ENCODE measurements at regions not wholly inside any gene's neighbourhood (a gene's known extent, or its start where the extent isn't known, plus 50 kb on each side); places are given as distances from the start of the nearest gene placed in this dataset.

- Mint-ChIP-seq H3K27ac (no peak overlapping the region), H3K36me3 (ENCODE audit: insufficient read depth) (no peaks in the 10 kb centered on the region), H3K27me3 (peaks cover 36 to 61% of the 10 kb centered on the region in 2 donors), H3K4me1 (ENCODE audit: low read depth in 2 of 2) (no peaks in the 10 kb centered on the region), H3K4me3 (no peak overlapping the region), H3K9me3 (no peaks in the 10 kb centered on the region)
- no peak for DNase-seq
- no peak for ATAC-seq (replicated peaks)
Measured at GRCh38 chr13:30039511-30039911, 189.1 kb upstream of the UBL3 start.

DNA sequence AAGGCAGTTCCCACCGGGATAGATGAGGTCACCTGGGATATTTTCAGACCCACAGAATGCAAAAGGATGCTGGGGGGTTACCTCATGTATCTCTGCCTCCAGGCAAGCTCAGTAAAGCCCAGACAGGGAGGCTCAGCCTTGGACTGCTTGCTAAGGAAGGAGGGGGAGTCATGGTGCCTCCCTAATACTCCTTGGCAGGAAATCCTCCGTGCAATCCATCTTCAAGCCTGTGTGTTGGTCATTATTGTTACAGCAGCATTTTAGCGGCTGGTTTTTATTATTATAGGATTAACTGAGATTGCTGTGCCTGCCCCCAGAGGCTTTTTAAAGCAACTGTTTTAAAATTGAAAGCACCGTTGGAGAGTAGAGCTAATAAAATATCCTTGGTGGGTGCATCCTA is 188.5 kb upstream of the UBL3 start:
- ATAC-seq (replicated peaks), result no peak
- peaks cover 0 to 1% of the 10 kb centered on the region in 2 donors for H3K4me1 Mint-ChIP-seq (ENCODE audit: low read depth in 2 of 2)
- H3K4me3 Mint-ChIP-seq, result no peak overlapping the region
- no peaks in the 10 kb centered on the region for H3K36me3 Mint-ChIP-seq (ENCODE audit: insufficient read depth)
- H3K27ac Mint-ChIP-seq, result no peak overlapping the region
- H3K27me3 Mint-ChIP-seq, result peaks cover 36 to 64% of the 10 kb centered on the region in 2 donors
- H3K9me3 Mint-ChIP-seq, result no peaks in the 10 kb centered on the region
- no peak for DNase-seq

- ATAC-seq (replicated peaks) (no peak), DNase-seq (no peak)
- H3K4me3 Mint-ChIP-seq, result no peak overlapping the region
- H3K27me3 Mint-ChIP-seq, result peaks cover 36 to 75% of the 10 kb centered on the region in 2 donors
- no peaks in the 10 kb centered on the region for H3K9me3 Mint-ChIP-seq
- H3K4me1 Mint-ChIP-seq (ENCODE audit: low read depth in 2 of 2), result peaks cover 0 to 4% of the 10 kb centered on the region in 2 donors
- H3K27ac Mint-ChIP-seq, result no peak overlapping the region
- no peaks in the 10 kb centered on the region for H3K36me3 Mint-ChIP-seq (ENCODE audit: insufficient read depth)
Measured at GRCh38 chr13:30037766-30038165, 187.3 kb upstream of the UBL3 start.

GRCh38 chr13:30037306-30037705 is 186.9 kb upstream of the UBL3 start:
- Mint-ChIP-seq H3K36me3 (ENCODE audit: insufficient read depth) (no peaks in the 10 kb centered on the region), H3K4me3 (no peak overlapping the region), H3K9me3 (no peaks in the 10 kb centered on the region), H3K27ac (no peak overlapping the region), H3K27me3 (peaks cover 36 to 80% of the 10 kb centered on the region in 2 donors), H3K4me1 (ENCODE audit: low read depth in 2 of 2) (peaks cover 0 to 4% of the 10 kb centered on the region in 2 donors)
- no peak for ATAC-seq (replicated peaks)
- no peak for DNase-seq

GRCh38 chr13:30034458-30034795 is 184.0 kb upstream of the UBL3 start:
- H3K4me1 Mint-ChIP-seq (ENCODE audit: low read depth in 2 of 2), result peaks cover 0 to 4% of the 10 kb centered on the region in 2 donors

DNA sequence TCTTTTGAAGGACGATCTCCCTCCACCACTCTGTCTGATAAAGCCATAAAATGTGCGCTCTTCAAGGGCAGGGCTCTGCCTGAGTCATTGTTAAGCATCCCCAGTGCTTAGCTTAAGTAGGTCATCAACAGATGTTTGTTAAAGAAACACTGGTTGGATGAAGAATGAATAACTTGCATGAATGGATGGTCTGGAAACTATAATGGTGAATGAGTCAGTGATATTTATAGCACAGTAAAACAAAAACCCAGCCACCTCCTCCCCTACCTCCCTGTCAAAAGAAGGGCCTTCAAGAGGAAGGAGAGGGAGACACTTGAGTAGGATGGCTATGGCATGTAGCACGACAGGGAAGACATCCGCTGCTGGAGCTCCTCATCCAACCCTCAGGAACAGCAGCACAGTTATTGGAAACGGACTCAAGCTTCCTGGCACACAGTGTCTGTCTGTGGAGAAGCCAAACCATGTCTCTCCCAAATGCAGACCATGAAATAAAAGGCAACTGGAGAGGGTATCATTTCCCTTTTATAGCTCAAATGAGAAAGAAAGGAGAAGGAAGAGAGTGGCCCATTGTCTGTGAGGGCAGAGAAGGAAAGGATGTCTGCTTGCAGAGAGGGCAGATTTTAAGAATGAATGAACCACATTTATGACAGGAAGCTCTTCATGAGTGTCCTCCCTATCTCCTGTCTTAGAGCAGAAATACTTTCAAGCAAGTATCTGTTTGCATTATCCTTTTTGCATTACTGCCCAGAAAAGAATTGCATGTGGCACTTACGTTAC is 183.5 kb upstream of the UBL3 start:
- no peaks in the 10 kb centered on the region for H3K36me3 Mint-ChIP-seq (ENCODE audit: insufficient read depth)
- peaks cover 14 to 58% of the 10 kb centered on the region in 2 donors for H3K27me3 Mint-ChIP-seq
- no peaks in the 10 kb centered on the region for H3K9me3 Mint-ChIP-seq
- ATAC-seq (replicated peaks) (no peak), DNase-seq (no peak)
- H3K4me3 Mint-ChIP-seq, result no peak overlapping the region
- no peak overlapping the region for H3K27ac Mint-ChIP-seq
- peaks cover 0 to 4% of the 10 kb centered on the region in 2 donors for H3K4me1 Mint-ChIP-seq (ENCODE audit: low read depth in 2 of 2)

More at GRCh38 chr13:30034458-30034795, 184.0 kb upstream of the UBL3 start:
- Mint-ChIP-seq H3K36me3 (ENCODE audit: insufficient read depth) (no peaks in the 10 kb centered on the region), H3K27me3 (peaks cover 19 to 64% of the 10 kb centered on the region in 2 donors), H3K27ac (no peak overlapping the region), H3K9me3 (no peaks in the 10 kb centered on the region), H3K4me3 (no peak overlapping the region)
- no peak for ATAC-seq (replicated peaks)
- DNase-seq, result no peak

- no peaks in the 10 kb centered on the region for H3K36me3 Mint-ChIP-seq (ENCODE audit: insufficient read depth)
- no peak overlapping the region for H3K4me3 Mint-ChIP-seq
- no peak for ATAC-seq (replicated peaks)
- no peaks in the 10 kb centered on the region for H3K9me3 Mint-ChIP-seq
- peaks cover 6 to 42% of the 10 kb centered on the region in 2 donors for H3K27me3 Mint-ChIP-seq
- no peak for DNase-seq
- peaks cover 0 to 4% of the 10 kb centered on the region in 2 donors for H3K4me1 Mint-ChIP-seq (ENCODE audit: low read depth in 2 of 2)
- no peak overlapping the region for H3K27ac Mint-ChIP-seq
Measured at GRCh38 chr13:30032263-30032662, 181.8 kb upstream of the UBL3 start.

GRCh38 chr13:30031488-30031887 is 181.1 kb upstream of the UBL3 start:
- Mint-ChIP-seq H3K27ac (no peak overlapping the region), H3K36me3 (ENCODE audit: insufficient read depth) (no peaks in the 10 kb centered on the region), H3K9me3 (no peaks in the 10 kb centered on the region), H3K27me3 (peaks cover 6 to 34% of the 10 kb centered on the region in 2 donors), H3K4me1 (ENCODE audit: low read depth in 2 of 2) (peaks cover 0 to 4% of the 10 kb centered on the region in 2 donors), H3K4me3 (no peak overlapping the region)
- DNase-seq (no peak), ATAC-seq (replicated peaks) (no peak)

GRCh38 chr13:30030141-30030750 is 179.8 kb upstream of the UBL3 start:
- H3K9me3 Mint-ChIP-seq, result no peaks in the 10 kb centered on the region
- no peak overlapping the region for H3K27ac Mint-ChIP-seq
- ATAC-seq (replicated peaks) (no peak), DNase-seq (no peak)
- no peak overlapping the region for H3K4me3 Mint-ChIP-seq
- peaks cover 2% of the 10 kb centered on the region for H3K36me3 Mint-ChIP-seq (ENCODE audit: insufficient read depth)
- peaks cover 0 to 22% of the 10 kb centered on the region in 2 donors for H3K27me3 Mint-ChIP-seq
- peaks cover 0 to 4% of the 10 kb centered on the region in 2 donors for H3K4me1 Mint-ChIP-seq (ENCODE audit: low read depth in 2 of 2)

- no peak for DNase-seq
Measured at GRCh38 chr13:30027569-30028455, 177.4 kb upstream of the UBL3 start.

GRCh38 chr13:30026909-30027308 is 176.5 kb upstream of the UBL3 start:
- peaks cover 2% of the 10 kb centered on the region for H3K36me3 Mint-ChIP-seq (ENCODE audit: insufficient read depth)
- no peaks in the 10 kb centered on the region for H3K27me3 Mint-ChIP-seq
- ATAC-seq (replicated peaks), result no peak
- no peaks in the 10 kb centered on the region for H3K9me3 Mint-ChIP-seq
- no peak overlapping the region for H3K4me3 Mint-ChIP-seq
- no peak for DNase-seq
- no peaks in the 10 kb centered on the region for H3K4me1 Mint-ChIP-seq (ENCODE audit: low read depth in 2 of 2)
- no peak overlapping the region for H3K27ac Mint-ChIP-seq

More at GRCh38 chr13:30027569-30028455, 177.4 kb upstream of the UBL3 start:
- H3K27me3 Mint-ChIP-seq, result peaks cover 0 to 7% of the 10 kb centered on the region in 2 donors
- ATAC-seq (replicated peaks), result no peak
- H3K27ac Mint-ChIP-seq, result no peak overlapping the region
- H3K4me1 Mint-ChIP-seq (ENCODE audit: low read depth in 2 of 2), result no peaks in the 10 kb centered on the region
- no peak overlapping the region for H3K4me3 Mint-ChIP-seq
- no peaks in the 10 kb centered on the region for H3K9me3 Mint-ChIP-seq
- peaks cover 2% of the 10 kb centered on the region for H3K36me3 Mint-ChIP-seq (ENCODE audit: insufficient read depth)

DNA sequence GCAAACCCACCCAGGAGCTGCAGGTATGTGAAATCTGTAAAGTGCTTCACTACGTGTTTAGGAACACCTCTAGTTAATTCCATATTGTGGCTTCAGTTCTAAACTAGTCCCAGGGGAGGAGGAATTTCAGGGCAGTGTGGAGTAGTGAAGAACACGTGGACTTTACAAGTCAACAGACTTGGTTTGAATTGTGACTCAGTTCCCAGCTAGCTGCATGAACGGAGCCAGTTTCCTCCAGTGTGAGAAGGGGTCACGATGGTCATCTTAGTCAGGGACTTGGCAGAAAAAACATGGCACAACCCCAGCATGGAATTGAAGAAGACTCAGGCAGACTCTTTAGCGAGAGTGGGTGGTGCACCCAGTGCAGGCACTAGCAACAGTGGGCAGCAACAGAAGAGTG is 175.7 kb upstream of the UBL3 start:
- H3K36me3 Mint-ChIP-seq (ENCODE audit: insufficient read depth), result peaks cover 2% of the 10 kb centered on the region
- no peaks in the 10 kb centered on the region for H3K27me3 Mint-ChIP-seq
- H3K27ac Mint-ChIP-seq, result no peak overlapping the region
- ATAC-seq (replicated peaks) (no peak), DNase-seq (no peak)
- no peaks in the 10 kb centered on the region for H3K4me1 Mint-ChIP-seq (ENCODE audit: low read depth in 2 of 2)
- no peaks in the 10 kb centered on the region for H3K9me3 Mint-ChIP-seq
- no peak overlapping the region for H3K4me3 Mint-ChIP-seq

DNA sequence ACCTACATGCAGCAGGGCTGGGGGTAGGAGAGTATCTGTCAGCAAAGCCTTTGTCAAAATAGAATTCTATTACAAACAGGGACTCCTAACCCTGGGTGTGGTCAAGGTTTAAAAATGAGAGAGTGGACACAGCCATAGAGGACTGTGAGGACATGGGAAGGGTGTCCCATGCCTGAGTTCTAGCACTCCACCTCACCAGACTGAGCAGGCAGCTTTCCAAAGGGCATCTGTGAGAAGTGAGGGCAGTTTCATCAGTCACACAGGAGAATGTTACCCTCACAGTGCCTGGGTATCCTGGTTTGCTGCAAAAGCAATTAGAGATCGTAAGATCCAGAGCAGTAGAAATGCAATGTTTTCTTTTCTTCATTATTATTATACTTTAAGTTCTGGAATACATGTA is 174.9 kb upstream of the UBL3 start:
- Mint-ChIP-seq H3K27me3 (no peaks in the 10 kb centered on the region), H3K27ac (no peak overlapping the region), H3K4me1 (ENCODE audit: low read depth in 2 of 2) (no peaks in the 10 kb centered on the region), H3K4me3 (no peak overlapping the region), H3K9me3 (no peaks in the 10 kb centered on the region), H3K36me3 (ENCODE audit: insufficient read depth) (peaks cover 2% of the 10 kb centered on the region)
- no peak for DNase-seq
- no peak for ATAC-seq (replicated peaks)
